OCI-LY1 (cell line): ENCODE measurements at regions not wholly inside any gene's neighbourhood (a gene's known extent, or its start where the extent isn't known, plus 50 kb on each side); places are given as distances from the start of the nearest gene placed in this dataset.

Experiments
- CTCF ChIP-seq: fragments of 200-600 bp; sonication (generic), shearing (Covaris generic); IDR thresholded peaks from 2 replicates; pipeline ENCODE4 v1.5.1; 2017; ENCODE audit warnings: mild to moderate bottlenecking, antibody characterized with exemption, low read length, moderate library complexity, mixed read lengths
- EZH2 ChIP-seq: fragments of 200-600 bp; sonication (generic), shearing (Covaris generic); IDR thresholded peaks from 2 replicates; pipeline ENCODE4 v1.8.0; 2017; ENCODE audit warnings: borderline replicate concordance, mixed run types, mild to moderate bottlenecking, antibody characterized with exemption, low read length, moderate library complexity, mixed read lengths

DNA sequence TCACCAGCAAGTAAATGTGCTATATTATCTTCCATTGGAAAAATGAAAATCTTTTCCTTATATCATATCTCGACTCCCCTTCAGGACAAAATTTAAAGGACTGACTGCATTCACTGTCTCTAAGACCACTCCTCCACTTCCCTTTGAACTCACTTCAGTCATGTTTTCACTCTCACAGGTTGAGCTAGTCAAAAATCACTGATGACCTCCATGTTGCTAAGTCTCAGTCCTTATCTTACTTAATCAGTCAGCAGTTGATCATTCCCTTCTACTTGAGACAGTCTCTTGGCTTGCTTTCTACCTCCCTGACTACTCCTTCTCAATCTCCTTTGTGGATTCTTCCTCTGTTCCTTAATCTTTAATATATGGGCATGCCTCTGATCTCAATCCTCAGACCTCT lies 117.0 kb upstream of the LSM6 start:
- TF ChIP-seq CTCF (no peak), EZH2 (no peak)
